Stimulated activated CD4-positive, alpha-beta T cell treated with anti-CD3 and anti-CD28 coated beads, Interleukin-12 subunit alpha, Interleukin-12 subunit beta, amount 100 ng/mL, for 24 hours (primary cell): ENCODE measurements at regions not wholly inside any gene's neighbourhood (a gene's known extent, or its start where the extent isn't known, plus 50 kb on each side); places are given as distances from the start of the nearest gene placed in this dataset.
"Not testable (repeated sequence)": the region's sequence is repeated elsewhere in the genome, so short reads cannot be mapped to it uniquely, and the experiment has no call there.

Experiments used
- DNase-seq, 2 experiments: peaks; one replicate each; pipeline ENCODE4 v3.0.0-alpha.2; 2020; ENCODE audit warnings: low read depth in 2 of 2

DNA sequence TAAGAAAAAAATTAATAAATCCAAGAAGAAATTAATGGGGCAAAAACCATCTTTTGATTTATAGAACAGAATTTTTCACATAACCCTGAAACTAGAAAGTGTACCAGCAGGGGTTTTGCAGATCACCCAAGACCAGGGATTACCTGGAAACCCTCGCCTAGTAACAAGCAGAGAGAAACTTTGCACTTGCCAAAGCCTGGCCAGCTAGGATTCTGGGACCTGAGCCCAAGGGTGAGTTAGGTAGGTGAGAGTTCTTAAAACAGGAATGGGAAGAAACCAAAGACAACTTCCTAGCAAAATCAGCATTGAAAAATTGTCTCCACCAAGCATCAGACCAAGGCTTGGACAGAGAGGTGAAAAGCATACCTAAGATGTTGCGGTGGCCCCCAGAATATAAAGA is 247.0 kb upstream of the NBEA start:
- DNase-seq = no peak

DNA sequence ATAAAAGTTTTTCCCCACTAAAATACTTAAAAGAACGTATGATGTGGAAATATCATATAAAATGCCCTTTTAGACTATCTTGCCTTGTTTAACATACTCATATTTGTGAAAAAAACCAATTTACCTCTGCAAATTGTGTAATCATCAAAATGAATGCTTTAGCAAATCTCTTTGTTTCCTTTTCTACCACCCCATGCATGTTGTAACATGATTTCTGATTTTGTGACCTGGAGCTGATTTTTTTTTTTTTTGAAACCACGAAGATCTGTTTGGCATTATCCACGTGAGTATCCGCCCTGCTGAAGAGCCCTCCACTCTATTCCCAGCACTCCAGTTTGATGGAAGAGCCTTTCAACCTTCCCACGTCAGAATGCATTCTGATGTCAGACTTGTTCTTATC is 245.8 kb upstream of the NBEA start:
- DNase-seq = no peak

DNA sequence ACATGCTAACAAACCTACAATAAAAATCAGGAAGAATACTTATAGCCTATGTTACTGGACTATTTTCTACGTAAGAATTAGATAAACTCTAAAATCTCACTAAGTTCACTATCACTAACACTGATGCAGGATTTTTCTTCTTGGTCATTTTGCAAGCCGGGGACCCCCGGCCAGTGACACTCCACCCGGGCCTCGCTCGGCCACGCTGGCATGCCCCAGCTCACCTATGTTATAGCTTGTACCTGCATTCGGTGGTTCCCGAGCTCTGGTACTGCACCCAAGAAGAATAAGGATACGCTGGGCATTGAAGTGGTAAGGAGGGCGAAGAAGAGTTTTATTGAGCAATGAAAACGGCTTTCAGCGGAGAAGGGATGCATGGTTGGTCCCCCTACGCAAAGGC is 245.3 kb upstream of the NBEA start:
- DNase-seq = no peak

DNA sequence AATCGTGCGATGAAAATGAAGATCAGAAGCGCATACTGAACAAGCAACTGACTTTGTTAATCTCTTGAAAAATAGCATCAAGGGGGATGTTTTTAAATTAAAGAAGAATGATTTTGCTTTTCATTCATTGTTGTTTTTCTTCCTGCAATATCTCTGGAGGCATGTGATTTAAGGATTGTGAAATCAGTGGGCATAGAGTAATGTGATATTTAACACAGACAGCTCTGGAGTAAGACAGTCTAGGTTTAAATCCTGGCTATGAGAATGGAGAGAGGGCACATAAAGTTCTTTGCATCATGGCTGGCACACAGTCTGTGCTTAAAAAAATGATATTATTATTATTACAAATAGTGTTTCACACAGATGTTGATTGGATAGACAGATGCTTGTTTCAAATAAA is 243.1 kb upstream of the NBEA start:
- DNase-seq = no peak

DNA sequence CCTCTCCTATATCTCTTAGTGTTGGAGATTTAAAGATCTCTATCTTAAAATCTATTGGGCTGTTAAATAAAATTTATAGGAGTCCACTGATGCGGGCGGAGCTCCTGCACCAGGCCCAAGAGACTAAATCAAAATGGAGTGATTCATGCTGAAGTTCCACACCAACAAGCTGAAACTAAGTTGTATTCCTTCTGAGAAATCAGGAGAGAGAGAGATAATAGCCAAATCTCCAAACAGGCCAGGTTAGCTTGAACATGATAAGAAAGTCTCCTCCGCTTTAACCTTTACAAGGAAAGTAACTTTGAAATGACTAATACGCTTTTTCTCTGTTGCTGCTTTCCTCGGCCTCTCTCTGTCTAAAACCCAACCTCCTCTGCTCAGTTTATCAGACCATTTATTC is 241.9 kb upstream of the NBEA start:
- DNase-seq = no peak

DNA sequence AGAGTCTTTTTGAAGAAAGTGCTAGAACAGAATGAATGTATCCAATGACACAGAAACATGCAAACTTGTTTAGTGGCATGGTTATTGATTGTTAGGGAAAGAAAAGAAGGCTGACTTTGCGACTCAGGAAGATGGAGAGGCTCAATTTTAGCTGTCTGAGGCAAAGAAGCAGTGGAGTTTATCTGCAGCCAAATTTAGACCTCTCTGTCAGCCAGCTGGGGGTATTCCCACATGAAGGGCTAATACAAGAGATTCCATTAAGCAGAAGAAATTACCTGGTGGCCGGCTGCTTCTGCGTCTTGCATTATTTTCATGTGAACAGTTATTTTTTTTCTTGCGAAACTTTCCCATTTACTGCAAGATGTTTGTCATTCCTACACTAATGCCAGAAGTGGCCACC is 240.2 kb upstream of the NBEA start:
- no peak for DNase-seq

DNA sequence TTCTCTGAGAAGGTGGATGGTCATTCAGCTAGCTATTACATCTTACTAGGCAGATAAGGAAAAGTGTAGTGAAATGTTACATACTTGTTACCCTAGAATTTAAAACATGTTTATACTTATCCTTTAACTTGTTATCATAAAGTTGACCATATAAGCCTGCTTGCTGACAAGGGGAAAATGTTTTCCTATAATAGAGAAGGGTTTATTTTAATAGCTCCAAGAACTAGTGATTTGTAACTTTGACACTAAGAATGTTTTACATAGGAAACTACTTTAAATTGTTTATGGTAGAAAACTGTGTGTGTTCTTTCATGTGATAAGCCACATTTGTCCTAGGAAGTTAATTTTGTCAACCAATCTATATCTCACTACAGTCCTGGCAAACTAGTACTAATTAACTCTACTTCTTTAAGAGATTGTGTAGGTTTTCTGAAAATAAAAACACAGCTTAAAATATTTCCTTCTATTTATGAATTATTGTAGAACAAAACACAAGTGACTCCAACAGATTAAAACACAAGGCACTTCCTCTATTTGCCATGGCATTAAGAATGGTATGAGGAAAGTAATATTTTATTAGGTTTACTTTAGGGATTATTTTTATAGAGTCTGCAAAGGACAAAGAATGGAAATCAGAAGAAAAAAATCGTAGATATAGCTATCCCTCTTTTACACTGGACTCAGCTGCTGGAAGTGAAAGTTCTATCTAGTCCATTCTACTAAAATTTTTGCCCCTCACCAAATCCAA is 233.3 kb upstream of the NBEA start:
- DNase-seq = no peak

DNA sequence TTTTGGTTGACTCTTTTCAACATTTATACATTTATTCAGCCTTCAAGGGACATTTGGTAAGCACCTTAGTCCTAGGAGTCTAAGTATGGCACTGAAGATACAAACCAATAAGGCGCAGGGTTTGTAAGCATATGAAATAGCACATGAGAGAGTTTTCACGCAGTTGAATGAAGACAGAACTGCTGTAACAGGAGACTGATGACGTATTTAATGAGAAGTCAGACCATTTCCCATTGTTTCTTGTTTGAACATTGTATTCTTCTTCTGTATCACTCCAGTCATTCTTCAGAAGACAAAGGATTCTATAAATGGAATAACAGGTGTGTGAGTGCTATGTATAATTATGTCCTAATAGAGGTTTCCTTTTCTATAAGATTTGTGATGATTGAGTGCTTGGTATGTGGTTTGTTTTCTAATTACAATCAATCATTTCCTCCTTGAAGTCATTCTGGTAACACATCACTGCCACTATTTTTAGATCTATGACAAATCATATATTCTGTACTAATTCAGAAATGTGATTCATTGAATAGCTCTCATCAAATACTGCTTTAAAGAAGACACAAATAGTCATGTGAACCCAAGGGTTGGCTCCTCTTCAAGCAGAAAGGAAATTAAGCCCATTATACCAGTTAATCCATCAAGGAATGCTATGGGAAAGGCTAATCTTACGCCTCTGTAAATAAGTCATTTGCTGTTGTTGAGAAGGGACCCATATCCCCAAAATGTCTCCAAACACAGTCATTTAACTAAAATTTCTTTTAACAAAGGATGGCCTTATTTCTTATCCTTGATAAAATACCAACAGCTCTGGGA is 222.8 kb upstream of the NBEA start:
- DNase-seq = no peak

DNA sequence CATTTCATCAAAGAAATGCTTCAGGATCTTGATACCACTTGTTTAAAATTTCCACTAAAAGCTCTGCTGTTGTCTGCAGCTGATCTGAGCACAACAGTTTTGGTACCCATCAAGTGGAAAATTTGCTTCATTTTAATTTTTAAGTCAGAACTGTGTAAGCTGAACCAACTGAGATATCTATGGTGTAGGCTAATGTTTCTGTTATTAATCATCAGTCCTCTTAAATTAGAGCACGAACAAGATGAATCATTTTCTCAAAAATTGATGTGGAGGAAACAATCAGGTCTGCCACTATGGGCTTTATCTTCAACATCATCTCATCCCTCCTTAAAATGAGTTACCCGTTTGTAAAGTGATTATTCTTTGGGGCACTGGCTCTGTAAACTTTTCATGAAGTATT is 221.5 kb upstream of the NBEA start:
- no peak for DNase-seq

DNA sequence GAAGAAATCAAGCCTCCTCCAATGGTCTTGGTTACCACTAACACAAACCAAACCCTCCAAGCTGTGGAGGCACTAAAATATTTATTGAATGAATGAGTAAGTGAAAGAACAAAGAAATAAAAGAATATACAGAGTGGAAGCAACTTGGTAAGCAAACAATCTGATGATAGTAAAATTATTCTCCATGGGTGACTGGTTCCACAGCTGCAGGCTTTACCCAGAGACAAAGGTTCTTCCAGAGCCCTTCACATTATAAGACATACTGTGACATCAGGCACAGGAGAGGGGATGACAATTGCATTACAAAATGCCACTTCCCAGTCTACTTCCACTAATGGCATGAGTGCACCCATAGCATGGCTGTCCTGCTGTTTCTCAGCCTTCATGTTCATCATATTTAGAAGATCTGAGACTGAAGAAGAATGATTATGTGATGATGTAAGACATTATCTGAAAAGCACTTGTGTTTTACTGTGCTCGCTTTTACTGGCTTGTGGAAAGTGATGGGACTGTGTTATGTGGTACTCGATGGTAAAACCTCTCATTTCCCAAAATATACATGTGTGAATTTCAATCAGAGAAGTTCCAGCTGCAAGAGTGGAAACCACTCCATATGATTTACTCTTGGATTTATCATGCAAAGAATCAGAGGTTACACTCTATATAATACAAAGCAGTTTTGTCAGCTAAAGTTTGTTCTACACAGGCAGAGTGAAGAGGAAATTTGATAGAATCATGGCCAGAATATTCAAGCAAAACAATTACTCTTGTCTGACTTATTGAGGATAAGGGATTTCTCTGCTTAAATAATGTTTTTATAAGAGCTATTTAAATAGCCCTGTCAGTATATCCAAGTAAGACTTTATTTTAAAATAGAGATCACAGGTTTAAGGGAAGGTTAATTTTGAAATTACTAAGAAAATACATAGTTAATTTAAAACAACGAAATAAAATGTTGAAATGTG is 220.2 kb upstream of the NBEA start:
- no peak for DNase-seq

DNA sequence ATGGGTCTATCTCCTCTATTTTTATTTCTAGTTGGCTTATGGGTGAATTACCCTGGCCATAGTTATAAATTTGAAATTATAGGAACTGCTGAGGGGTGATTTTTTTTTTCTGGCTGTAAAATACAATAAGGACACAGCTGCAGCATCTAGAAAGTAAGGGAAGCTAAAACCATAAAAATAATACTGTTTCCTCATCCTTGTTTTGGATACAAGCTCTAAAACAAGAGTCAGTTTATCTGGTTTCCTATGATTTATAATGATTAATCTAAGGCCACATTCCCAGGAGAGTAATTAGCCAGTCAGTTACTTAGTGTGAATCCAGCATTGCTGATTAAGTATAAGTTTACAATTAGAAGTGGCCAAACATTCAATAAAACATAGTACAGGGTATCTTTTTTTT is 219.1 kb upstream of the NBEA start:
- no peak for DNase-seq

DNA sequence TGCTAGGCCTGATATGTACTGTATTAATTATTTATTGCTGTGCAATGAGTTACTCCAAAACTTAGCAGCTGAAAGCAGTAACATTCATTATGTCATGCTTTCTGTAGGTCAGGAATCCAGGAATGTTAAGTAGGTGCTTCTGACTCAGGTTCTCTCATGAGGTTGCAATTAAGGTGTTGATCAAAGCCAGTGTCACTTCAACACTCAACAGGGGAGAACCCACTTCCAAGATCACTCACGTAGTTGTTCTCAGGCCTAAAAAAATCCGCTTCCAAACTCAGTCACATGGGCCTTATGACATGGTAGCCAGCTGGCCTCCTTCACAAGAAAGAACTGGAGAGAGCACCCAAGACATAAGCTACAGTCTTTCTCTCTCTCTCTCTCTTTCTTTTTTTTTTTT is 211.1 kb upstream of the NBEA start:
- no peak for DNase-seq

DNA sequence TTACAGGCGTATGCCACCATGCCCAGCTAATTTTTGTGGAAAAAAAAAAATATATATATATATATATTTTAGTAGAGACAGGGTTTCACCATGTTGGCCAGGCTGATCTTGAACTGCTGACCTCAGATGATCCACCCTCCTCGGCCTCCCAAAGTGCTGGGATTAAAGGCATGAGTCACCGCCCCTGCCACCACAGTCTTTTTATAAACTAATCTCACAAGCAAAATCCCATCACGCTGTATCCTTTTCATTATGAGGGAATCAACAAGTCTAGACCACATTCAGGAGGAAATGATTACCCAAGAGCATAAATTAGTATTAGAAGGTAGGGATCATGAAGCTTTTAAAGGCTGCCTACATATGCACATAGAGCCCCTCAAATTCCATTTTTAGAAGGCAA is 210.6 kb upstream of the NBEA start:
- no peak for DNase-seq

DNA sequence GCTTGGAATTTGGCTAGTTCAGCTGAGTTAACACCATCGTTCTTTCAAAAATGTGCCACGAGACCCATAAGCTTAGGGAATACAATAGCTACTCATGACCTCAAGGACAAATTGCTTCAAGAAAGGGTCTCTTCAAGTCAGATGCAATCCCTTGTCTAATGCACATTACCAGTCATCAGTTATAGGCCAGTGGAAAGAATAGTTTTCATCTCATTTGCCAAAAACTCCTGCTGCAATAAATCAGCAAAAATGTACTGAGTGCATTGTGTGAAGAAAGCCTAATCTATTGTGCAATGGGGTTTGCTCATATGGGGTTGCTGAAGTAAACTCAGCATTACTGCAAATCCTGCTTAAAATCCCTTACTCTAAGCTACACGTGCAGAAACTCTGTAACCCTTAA is 208.3 kb upstream of the NBEA start:
- no peak for DNase-seq

DNA sequence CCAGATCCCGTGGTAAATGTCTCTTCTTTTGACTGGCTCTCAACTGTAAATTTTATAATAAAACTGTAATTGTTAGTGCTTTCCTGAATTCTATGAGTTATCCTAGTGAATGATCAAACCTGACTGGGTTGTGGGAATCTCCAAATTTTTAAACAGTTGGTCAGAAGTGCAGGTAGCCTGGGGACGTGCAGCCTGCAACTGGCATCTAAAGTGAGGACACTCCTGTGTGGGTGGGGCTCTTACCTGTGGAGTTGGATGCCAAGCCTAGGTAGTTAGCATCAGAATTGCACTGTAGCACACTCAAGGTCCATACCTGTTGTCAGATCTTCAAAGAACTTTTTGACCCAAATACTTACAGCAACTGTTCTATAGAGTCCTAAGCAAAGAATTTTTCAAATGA is 207.1 kb upstream of the NBEA start:
- no peak for DNase-seq

DNA sequence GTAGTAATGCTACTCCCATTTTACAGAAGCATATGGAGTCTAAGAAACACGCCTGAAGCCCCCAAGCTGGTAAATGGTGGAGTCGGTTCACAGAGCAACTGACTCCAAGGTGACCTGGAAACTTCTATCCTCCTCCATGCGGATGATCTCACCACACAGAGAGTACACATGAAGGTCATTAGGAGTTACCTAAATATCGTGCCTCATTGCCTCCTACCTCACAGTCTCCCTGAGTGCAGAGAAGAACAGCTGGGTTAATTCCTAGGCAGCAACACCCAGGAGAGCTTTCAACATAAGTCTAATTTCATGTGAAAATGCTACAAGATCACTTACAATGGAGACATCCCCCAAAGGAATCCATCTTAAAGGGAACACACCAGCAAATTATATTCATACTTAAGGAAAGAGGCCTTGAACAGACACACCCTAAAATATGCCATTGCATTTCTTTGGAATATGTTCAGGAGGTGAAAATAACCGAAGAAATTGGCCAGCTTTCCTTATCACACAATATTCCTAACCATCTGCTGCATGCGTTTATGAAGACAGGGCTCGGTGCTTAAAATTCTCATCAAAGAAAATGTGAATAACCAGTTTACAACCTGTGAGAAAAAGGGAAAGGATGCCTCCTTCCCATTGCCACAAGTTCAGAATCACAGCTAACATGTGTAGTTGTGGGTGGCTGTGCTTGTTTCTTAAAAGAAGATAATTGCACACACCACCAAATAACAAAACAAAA is 203.6 kb upstream of the NBEA start:
- DNase-seq = no peak

DNA sequence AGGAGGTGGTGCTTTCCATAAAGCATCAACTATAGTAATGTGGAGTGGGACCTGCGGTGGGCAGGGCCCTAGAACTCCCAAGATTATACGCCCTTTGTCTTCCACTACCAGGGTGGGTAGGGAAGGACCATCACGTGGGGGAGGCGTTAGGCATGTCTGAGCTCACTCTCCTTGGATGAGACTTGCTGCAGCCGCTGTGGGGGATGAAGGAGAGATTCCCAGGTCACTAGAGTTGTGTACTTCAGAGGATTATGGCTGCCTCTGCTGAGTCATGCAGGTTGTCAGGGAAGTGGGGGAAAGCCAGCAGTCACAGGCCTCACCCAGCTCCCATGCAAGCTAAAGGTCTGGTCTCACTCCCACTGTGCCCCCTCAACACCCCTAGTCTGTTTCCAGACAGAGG is 195.0 kb upstream of the NBEA start:
- not testable (repeated sequence) for DNase-seq

DNA sequence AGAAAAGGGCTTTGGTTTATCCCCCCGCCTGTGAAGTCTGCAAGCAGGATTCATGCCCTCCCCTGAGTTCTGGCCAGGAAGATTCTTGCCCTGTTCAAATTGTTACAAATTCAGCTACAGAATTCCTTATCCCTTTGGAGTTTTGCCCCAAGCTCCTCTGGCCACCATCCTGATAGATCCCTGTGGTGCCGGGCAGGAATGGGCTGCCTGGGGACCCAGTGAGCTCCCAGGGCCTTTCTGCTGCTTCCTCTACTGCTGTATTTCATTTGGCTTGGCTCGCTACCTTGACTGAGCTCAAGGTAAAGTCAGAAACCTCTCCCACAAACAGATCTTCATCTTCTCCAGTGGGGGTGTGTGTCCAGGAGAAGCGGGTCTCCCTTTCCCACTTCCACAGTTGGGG is 194.6 kb upstream of the NBEA start:
- no peak for DNase-seq

DNA sequence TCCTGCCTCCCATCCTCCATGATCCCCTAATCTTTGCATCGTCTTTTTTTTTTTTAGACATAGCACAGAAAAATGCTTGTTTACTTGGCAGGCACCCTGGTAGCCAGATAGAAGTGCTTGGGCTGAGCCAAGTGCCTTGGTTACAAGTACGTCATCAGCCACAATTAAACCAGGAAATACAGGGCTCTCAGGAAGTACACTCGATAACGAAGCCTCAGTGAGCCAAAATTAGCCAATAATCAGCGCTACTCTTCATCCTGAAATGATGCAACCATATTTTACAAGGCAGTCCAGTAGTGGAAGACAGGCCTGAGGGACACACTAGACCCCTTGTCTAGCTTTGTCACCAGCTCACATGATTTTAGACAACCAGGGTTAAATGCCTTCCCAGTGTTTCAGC is 194.0 kb upstream of the NBEA start:
- no peak for DNase-seq

DNA sequence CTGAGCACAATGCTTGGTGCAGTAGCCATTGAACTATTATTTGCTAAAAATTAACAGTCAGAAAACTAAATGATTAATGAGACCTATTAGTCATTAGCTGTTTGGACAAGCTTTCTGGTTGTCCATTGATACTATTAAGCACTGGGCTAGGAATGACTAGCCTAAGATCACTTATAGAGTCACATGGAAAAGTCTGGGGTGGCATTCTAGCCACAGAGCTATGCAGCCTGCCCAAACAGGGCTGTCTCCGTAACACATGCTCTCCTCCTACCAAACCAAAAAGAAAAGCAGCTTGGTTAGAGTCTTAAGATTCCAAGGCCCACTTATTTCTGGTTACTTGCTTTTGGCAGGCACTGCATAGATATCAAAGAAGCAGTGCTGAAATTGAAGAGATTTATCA is 193.5 kb upstream of the NBEA start:
- DNase-seq = no peak

DNA sequence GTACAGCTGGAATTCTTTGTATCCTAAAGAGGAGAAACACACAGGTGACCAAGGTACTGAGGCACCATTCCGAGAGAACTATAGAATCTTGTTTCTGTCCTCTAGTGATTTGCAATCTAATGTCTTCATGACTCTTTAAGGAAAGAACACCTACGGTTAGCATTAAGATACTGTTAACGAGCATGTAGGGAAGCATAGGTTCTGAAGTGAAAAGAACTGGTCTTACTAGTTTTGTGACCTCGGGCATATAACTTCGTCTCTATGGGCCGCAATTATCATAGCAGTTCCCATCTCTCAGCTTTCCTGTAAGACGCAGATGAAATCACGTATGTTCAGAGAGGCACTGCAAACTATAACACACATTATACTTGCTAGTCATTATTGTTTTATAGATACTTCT is 193.0 kb upstream of the NBEA start:
- DNase-seq = no peak
